HCT116 (cell line): ENCODE measurements at regions not wholly inside any gene's neighbourhood (a gene's known extent, or its start where the extent isn't known, plus 50 kb on each side); places are given as distances from the start of the nearest gene placed in this dataset.

Source experiments
- ATAC-seq: fragments of 200-7000 bp; cut with Tn5 transposase; 2 replicates; pipeline ENCODE4 v1.9.1; 2020; ENCODE audit warnings: mild to moderate bottlenecking, moderate library complexity
- BruUV-seq: library from RNA; stranded (reverse); fragments of 400-500 nt; replicated peaks from 2 replicates; lab custom pipeline; 2021; lab: Mats Ljungman, UMichigan
- CTCF ChIA-PET: fragments of 300-600 bp; sonication (Branson Sonifier 250); formaldehyde crosslinking; loops from one replicate; lab custom pipeline; 2021; ENCODE audit warnings: antibody characterized with exemption; lab: Charles Lee
- POLR2A ChIA-PET: fragments of 300-600, 350-600 bp; sonication (Branson Sonifier 250); formaldehyde crosslinking; loops from one replicate; lab custom pipeline; 2021; ENCODE audit warnings: antibody characterized with exemption; lab: Charles Lee
- RAD21 ChIA-PET, 2 experiments: fragments of 300-600 bp; sonication (Branson Sonifier 250); formaldehyde crosslinking; loops; one replicate each; lab custom pipeline; 2023; ENCODE audit warnings: low total read pairs in 2 of 2; ENCODE audit not compliant: uncharacterized antibody in 2 of 2, unreplicated experiment in 2 of 2, low non-redundant PET in 1 of 2; lab: Charles Lee
- DNase-seq: peaks from one replicate; pipeline ENCODE4 v3.0.0-alpha.2; 2010; ENCODE audit warnings: low read depth, low spot score
- H2AFZ ChIP-seq: fragments of 200-600 bp; shearing (Covaris generic), sonication (generic); 2 replicates; pipeline ENCODE4 v1.6.1; 2017; ENCODE audit warnings: low read depth, mixed run types, mixed read lengths, antibody characterized with exemption, low read length; ENCODE audit not compliant: poor library complexity, severe bottlenecking
- H3K27ac ChIP-seq: 2 replicates; pipeline ENCODE4 v1.5.1; 2012; ENCODE audit warnings: low read depth, low read length
- H3K27me3 ChIP-seq: fragments of 200-600 bp; sonication (generic); 2 replicates; pipeline ENCODE4 v1.6.1; 2016; ENCODE audit warnings: mixed run types, low read length, mixed read lengths; ENCODE audit not compliant: insufficient read depth
- H3K36me3 ChIP-seq, 2 experiments: fragments of 200-500 bp in 1 of 2; fragments of 200-600 bp in 1 of 2; sonication (Bioruptor generic) in 1 of 2; sonication (generic) in 1 of 2; 2 replicates each; pipeline versions ENCODE4 v1.5.1 to v1.6.1; 2014 to 2016; ENCODE audit warnings: low read length in 2 of 2, inconsistent platforms in 1 of 2, mixed read lengths in 1 of 2, mixed run types in 1 of 2; ENCODE audit not compliant: insufficient read depth in 2 of 2, control insufficient read depth in 1 of 2
- H3K4me1 ChIP-seq, 2 experiments: fragments of 200-600 bp in 1 of 2; sonication (generic) in 1 of 2; 2 replicates each; pipeline versions ENCODE4 v1.5.1 to v1.6.1; 2012 to 2017; ENCODE audit warnings: low read length in 2 of 2, inconsistent platforms in 1 of 2, mild to moderate bottlenecking in 1 of 2, mixed read lengths in 1 of 2, mixed run types in 1 of 2, moderate library complexity in 1 of 2; ENCODE audit not compliant: insufficient read depth in 2 of 2, control insufficient read depth in 1 of 2
- H3K4me2 ChIP-seq: fragments of 200-600 bp; sonication (generic); 2 replicates; pipeline ENCODE4 v1.6.1; 2017; ENCODE audit warnings: mixed run types, low read length, mixed read lengths
- H3K4me3 ChIP-seq, 2 experiments: fragments of 200-600 bp in 1 of 2; sonication (generic) in 1 of 2; replicated peaks in 1 of 2; 2 replicates each; pipeline ENCODE4 v1.5.1; 2011 to 2016; ENCODE audit warnings: low read length in 2 of 2, control low read depth in 1 of 2, low read depth in 1 of 2, mild to moderate bottlenecking in 1 of 2, mixed read lengths in 1 of 2, mixed run types in 1 of 2
- H3K79me2 ChIP-seq: fragments of 200-600 bp; sonication (generic); 2 replicates; pipeline ENCODE4 v1.6.1; 2017; ENCODE audit warnings: mild to moderate bottlenecking, mixed run types, low read length, moderate library complexity, mixed read lengths; ENCODE audit not compliant: insufficient read depth
- H3K9ac ChIP-seq: fragments of 200-600 bp; sonication (generic); 2 replicates; pipeline ENCODE4 v1.6.1; 2016; ENCODE audit warnings: low read length, mixed read lengths
- H3K9me2 ChIP-seq: fragments of 200-600 bp; sonication (generic), shearing (Covaris generic); 2 replicates; pipeline ENCODE4 v1.6.1; 2017; ENCODE audit warnings: mixed run types, mild to moderate bottlenecking, moderate library complexity; ENCODE audit not compliant: insufficient read depth
- H3K9me3 ChIP-seq, 2 experiments: fragments of 200-500 bp in 1 of 2; fragments of 200-600 bp in 1 of 2; sonication (Bioruptor generic) in 1 of 2; sonication (generic) in 1 of 2; 2 replicates each; pipeline ENCODE4 v1.6.1; 2014 to 2017; ENCODE audit warnings: low read length in 2 of 2, mixed read lengths in 2 of 2, inconsistent platforms in 1 of 2, low read depth in 1 of 2, mild to moderate bottlenecking in 1 of 2, mixed run types in 1 of 2, moderate library complexity in 1 of 2; ENCODE audit not compliant: control insufficient read depth in 1 of 2, insufficient read depth in 1 of 2
- H4K20me1 ChIP-seq: fragments of 200-600 bp; sonication (generic), shearing (Covaris generic); 2 replicates; pipeline ENCODE4 v1.6.1; 2017; ENCODE audit warnings: mixed run types, mild to moderate bottlenecking, moderate library complexity; ENCODE audit not compliant: insufficient read depth
- CBX3 ChIP-seq: IDR thresholded peaks from 2 replicates; pipeline ENCODE4 v1.6.1; 2012; ENCODE audit warnings: low read depth
- EGR1 ChIP-seq: IDR thresholded peaks from 2 replicates; pipeline ENCODE4 v1.6.1; 2012; ENCODE audit warnings: low read depth
- EZH2 ChIP-seq: fragments of 200-600 bp; sonication (generic); IDR thresholded peaks from 2 replicates; pipeline ENCODE4 v1.6.1; 2017; ENCODE audit warnings: antibody characterized with exemption, mixed run types
- EZH2phosphoT487 ChIP-seq: fragments of 200-600 bp; IDR thresholded peaks from 2 replicates; pipeline ENCODE4 v1.6.1; 2018; ENCODE audit warnings: antibody characterized with exemption, borderline replicate concordance
- FOSL1 ChIP-seq: IDR thresholded peaks from 2 replicates; pipeline ENCODE4 v1.6.1; 2012; ENCODE audit warnings: low read depth
- MAX ChIP-seq: IDR thresholded peaks from 2 replicates; pipeline ENCODE4 v1.6.1; 2012
- POLR2A ChIP-seq: IDR thresholded peaks from 2 replicates; pipeline ENCODE4 v1.7.0; 2011; ENCODE audit warnings: borderline replicate concordance; ENCODE audit not compliant: insufficient read depth, insufficient read length; ENCODE audit errors: extremely low read depth
- SIN3A ChIP-seq: IDR thresholded peaks from 2 replicates; pipeline ENCODE4 v1.6.1; 2012; ENCODE audit warnings: low read depth
- SRF ChIP-seq: IDR thresholded peaks from 2 replicates; pipeline ENCODE4 v1.6.1; 2012; ENCODE audit warnings: low read depth
- ZBTB33 ChIP-seq: IDR thresholded peaks from 2 replicates; pipeline ENCODE4 v1.6.1; 2011; ENCODE audit warnings: mild to moderate bottlenecking, low read length, moderate library complexity; ENCODE audit not compliant: insufficient replicate concordance; ENCODE audit errors: extremely low read depth
- ZNF274 ChIP-seq: fragments of 200-500 bp; sonication (Bioruptor generic); IDR thresholded peaks from 2 replicates; pipeline ENCODE4 v1.6.1; 2014; ENCODE audit warnings: mild to moderate bottlenecking, low read depth, low read length, inconsistent platforms
- intact Hi-C: fragments of 100-400 bp; cut with micrococcal nuclease; formaldehyde crosslinking; loops from 2 replicates; pipeline ENCODE4 v1.10.0; 2022

- Histone ChIP-seq H2AFZ (no peak overlapping the region), H3K4me2 (no peak overlapping the region), H4K20me1 (no peaks in the 10 kb centered on the region), H3K79me2 (no peaks in the 10 kb centered on the region), H3K9me2 (no peaks in the 10 kb centered on the region), H3K4me1 (no peaks in the 10 kb centered on the region), H3K9ac (no peak overlapping the region), H3K36me3 (no peaks in the 10 kb centered on the region), H3K9me3 (peaks cover 0 to 22% of the 10 kb centered on the region in 2 experiments; a peak in 2 of 4 replicates), H3K27me3 (no peaks in the 10 kb centered on the region), H3K27ac (no peak overlapping the region), H3K4me3 (no peak overlapping the region)
- DNase-seq (no peak), ATAC-seq (no peak)
- intact Hi-C loops = no loop called here
- CTCF ChIA-PET = no interaction called here
- TF ChIP-seq EZH2phosphoT487 (no peak), EGR1 (no peak), SIN3A (no peak), POLR2A (no peak), SRF (no peak), ZBTB33 (no peak), EZH2 (no peak), FOSL1 (no peak), MAX (no peak), ZNF274 (no peak), CBX3 (no peak)
- POLR2A ChIA-PET = no interaction called here
- RAD21 ChIA-PET = no interaction called here
- no TSS peak for BruUV-seq
These were observed 452.5 kb downstream of the CDH26 start for GRCh38 chr20:60410618-60411264.
